ENCODE measurements at regions not wholly inside any gene's neighbourhood (a gene's known extent, or its start where the extent isn't known, plus 50 kb on each side); places are given as distances from the start of the nearest gene placed in this dataset.
"Not testable (repeated sequence)": the region's sequence is repeated elsewhere in the genome, so short reads cannot be mapped to it uniquely, and the experiment has no call there.

DNA sequence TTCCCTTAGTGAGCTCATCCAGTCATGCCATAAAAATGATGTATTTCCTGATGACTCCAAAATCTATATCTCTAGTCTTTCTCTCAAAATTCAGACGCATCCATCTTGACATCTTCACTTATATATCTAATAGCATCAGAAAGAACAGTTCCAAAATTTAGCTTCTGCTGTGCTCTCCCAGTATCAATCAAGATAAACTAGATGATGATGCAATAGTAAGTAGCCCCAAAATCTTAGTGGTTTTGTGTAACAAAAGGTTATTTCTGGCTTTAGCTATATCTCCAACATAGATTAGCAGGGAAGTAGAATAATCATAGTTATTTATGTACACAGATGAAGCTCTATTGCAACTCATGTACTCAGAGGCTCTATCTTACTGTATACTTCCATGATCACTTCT, 382.5 kb upstream of the ADGRL3 start:
- DNase-seq, result no peak

DNA sequence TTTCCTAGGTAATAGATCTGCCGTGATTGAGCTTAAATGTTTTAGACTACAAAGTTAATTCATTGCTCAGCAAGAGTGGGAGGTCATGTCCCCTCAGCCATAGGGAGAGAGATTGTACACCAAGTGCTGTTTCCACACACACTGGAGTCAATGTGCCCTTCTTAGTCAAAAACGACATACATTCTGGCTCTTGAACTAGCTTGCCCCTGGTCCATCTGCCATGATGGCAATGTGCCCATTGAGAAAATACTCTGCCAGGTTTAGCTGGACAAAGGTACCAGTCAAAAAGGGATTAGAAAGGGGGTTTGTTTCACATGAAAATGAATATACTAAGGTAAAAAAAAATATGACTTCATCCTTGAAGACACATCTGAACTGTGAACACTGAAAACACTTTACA, 377.1 kb upstream of the ADGRL3 start:
- no peak for DNase-seq

DNA sequence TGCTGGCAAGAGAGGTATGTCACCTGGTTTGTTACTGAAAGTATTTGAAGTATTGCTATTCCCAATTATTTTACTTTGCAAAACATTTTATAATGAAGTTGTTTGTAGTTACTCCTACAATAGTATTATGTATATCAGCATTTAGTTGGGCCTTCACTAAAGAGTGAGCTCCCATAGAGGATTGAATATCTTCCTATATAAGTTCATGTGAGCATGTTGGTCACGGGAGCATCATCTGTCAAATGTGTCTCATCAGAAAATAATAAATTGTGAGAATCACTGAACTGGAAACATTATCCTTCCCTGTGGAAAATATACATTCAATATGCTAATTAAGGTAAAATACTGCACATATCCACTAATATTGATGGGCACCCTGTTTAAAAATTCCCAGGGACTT, 360.1 kb upstream of the ADGRL3 start:
- no peak for DNase-seq

DNA sequence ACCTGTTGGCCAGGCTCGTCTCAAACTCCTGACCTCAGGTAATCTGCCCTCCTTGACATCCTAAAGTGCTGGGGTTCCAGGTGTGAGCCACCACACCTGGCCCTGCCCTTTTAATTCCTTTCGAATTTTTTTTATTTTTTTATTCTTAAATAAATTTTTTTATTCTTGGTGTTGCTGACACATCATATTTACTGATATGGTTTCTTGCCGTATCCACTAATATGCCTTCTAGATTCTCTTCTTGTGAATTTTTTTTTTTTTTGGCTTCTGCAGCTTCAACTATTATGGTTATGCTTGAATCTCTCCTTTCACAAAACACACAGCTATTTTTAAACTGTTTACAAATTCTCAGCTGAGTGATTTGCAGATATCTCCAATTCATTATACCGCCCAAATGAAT, 353.4 kb upstream of the ADGRL3 start:
- no peak for DNase-seq

DNA sequence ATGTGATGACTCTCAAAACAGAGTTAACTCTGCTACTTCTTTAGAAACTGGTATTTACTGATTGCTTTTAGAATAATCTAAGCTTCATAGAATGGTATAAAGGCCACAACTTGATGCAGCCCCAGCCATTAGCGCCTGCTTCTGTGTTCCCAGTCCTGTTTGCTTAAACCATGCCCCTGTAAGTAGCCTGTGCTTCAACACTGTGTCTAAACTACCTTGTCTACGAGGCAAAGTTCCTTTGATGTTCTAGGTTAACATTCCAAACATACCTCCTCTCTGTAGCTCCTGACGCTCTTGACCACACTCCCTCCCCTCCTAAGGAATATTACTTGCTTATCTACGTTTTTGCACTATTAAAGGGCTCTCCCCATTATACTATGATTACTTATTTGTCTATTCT, 352.5 kb upstream of the ADGRL3 start:
- DNase-seq, result no peak

DNA sequence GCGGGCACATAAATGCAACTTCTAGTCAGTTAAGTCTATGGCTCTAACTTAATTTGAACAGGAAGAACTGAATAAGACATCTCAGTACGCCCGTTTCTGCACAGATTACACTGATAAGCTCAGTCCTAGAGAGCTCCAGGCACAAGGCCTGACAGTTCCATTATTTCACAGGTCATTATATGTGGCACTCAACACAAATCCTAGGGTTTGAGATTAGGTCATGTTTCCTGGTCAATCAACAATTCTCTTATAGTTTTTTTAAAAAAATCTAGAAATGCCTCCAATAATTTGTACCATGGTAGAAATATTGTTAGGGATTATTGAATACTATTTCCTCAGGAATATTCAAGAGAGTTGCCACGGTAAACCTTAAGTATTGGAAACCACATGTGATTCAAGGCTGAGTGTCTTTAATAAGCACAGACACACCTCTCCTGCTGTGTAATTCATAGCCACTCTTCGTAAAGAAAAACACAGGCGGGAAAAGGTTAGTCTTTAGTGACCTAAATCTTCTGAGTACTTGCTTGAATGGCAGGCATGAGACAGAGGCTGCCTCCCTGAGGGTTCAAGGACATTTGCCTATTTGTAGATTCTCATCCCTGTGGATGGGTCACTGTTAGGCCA, 342.9 kb upstream of the ADGRL3 start:
- DNase-seq, result no peak

DNA sequence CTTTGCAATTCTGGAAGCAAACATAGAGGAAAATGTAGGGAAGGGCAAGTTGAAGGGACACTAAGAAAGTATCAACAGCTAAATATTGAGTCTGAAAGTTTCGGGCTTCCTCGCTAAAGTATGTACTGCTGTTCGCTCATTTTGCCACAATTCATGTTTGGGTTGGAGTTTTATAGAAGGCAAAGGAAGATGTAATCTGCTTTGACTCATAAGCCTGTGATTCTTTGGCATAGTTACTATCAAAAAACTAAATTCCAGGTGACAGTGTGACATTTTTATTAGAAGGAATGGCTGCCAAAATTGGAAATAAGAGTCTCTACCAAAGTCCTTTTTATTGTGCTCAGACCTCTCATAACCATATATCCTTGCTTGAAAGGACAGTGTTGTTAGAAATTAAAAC, 336.7 kb upstream of the ADGRL3 start:
- no peak for DNase-seq

DNA sequence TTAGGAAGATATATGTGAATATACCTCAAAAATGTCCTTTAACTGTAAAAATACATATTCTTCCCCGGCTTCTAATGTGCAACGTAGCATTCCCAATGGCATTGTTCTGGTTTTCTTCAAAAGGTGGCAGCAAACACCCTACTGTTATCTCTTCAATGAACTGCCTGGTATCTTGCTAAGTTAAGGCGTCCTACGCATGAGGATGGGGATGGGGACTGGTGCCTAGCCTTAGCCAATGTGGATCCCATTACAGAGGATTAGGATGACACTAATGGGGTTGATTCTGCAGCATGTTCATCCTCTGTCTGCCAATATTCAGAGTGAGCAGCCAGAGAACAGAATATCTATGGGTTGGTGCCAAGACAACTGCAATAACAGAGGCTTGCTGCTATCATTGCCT, 334.9 kb upstream of the ADGRL3 start:
- no peak for DNase-seq

DNA sequence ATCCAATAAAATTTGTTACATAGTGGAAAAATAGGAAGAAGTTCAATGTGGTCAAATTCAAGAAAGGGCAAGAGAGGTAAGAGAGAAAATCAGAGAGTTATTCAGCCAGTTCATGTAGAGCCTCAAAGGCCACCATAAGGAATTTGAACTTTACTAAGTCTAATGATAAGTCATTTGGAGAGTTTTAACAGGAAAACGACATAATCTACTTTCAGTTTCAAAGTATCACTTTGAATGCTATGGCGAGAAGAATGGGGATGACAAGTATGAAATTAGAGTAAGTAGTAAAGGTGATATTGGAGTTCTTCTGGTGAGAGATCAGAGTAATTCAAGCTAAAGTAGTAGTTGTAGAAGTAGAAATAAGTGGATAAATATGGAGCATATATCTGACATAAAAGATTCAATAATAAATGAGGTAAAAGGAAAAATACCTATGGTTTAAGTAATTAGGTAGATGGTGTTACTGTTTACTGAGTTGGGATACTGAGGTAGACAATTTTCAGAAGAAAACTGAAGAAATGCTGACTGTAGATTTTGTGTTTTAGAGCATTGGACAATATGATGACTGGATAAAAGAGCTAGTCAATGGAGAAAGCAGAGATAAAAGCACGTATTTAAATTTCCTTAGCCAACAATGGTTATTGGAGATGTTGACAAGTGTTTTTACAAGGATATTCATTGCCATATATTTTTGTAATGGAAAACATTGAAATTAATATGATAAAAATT, 331.7 kb upstream of the ADGRL3 start:
- DNase-seq, result no peak

DNA sequence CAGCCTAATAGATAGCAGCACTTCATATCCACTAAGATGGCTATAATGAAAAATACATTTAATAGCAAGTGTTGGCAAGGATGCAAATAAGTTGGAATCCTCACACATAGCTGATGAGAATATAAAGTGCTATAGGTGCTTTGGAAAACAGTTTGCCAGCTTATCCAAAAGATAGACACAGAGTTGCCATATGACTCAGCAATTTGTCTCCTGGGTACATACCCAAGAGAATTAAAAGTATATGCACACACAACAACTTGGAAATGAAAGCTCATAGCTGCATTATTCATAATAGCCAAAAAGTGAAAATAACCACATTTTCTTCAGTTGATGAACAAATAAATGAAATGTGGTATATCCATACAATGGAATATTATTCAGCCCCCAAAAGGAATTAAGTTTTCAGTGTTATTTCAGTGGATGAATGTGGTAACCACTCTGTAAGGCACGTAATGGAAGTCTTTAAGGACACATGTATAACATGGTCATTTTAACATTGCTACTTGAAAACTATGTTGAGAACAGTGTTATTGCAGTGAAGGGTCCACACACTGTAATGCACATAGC, 320.9 kb upstream of the ADGRL3 start:
- no peak for DNase-seq

DNA sequence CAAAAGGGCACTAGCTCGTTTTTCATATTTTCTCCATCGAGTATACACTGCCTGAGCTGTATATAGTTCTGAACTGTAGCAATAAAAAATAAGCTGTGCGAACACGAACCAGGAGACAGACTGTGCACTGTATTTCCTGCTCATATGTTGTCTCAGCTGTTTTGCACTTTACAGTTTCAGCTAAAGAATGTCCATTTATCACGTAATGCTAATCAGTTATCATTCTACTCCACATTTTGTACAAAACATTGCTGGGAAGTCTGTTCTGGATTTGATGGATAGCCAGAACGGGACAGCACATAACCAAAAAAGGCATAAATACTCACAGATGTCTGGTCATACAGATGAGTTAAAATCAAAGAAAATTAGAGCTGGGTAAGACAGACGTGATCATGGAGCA, 315.5 kb upstream of the ADGRL3 start:
- DNase-seq, result no peak

DNA sequence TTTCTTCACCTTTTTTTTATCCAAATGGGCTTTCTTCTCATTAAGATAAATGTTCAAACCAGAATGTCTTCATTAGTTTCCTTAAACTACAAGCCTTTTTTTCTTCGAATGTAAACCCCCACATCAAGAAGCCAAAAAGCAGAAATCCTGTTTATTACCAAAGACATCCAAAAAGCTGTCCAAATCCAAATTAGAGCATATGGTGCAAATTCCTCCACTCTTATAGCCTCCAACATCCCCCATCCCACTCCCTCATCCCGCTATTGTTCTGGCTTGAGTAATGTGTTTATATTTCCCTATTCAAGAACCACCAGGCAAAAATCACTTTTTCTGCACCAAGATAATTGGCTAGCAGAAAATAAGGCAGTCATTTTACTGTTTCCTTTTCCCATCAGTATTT, 315.1 kb upstream of the ADGRL3 start:
- DNase-seq, result no peak

DNA sequence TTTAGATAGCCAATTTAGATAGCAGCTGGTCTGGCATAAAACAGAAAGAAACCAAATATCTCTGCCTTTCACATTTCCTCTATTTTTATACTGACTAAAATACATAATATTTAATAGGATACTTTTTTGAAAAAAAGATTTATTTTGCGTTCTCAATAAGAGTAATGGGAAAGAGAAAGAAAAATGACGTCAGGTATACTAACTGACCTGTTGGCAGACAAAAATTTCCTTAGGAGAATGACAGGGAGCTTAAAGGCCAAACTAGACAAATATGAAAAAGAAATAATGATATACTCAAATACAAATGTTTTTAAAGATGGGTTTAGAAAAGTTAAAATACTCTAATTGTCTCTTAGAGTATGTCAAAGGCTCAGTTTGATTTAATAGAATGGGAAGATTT, 309.4 kb upstream of the ADGRL3 start:
- no peak for DNase-seq

DNA sequence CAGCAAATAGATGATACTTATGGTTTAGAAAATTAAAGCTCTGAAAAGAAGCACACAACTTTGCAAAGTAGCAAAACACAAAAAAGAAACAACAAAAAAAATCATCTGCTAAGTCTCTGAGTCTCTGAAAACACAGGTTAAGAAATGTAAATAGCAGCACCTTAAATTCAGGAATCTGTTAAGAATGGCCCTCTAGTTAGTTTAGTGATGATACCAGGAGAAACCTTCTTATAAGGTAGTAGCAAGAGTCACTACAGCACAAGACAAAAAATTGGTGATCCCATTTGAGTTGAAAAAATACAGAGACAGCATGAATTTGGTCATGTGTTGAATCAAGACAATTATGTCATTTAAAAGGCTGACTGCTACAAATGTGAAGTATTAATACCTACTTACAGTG, 308.2 kb upstream of the ADGRL3 start:
- no peak for DNase-seq

DNA sequence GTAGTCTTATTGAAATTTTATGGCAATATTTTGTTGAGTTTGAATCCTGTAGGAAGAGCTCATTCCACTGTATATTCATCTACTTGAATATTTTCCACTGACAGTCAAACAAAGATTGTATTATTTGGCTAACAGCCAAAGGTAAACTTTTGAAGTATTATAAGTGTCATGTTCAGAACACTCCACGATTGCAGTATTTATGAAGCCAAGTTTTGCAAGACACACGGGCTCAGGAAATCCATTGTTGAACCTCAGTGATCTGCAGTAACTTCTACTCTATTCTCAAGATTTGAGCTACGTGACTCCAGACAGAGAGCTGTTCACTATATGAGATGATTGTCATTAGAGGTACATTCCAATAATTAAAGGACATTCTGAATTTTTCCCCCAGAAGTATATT, 302.7 kb upstream of the ADGRL3 start:
- DNase-seq, result no peak

DNA sequence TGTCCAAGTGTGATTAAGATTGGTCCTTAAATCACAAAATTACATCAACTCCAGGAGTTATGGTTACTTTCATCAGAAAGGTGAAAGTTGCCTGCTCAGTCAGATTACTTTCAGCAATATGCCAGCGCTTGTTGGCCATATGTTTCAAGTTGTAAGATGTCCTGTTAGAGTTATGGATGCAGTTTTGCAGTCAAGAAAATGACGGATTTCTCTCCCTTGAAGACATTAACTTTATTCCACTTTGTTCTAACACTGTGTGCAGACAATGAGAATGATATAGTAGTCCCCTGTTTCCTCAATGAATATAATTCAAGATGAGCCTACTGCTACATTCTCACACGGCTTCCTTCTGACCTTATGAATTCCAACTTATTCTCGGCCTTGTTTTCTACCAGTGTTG, 295.0 kb upstream of the ADGRL3 start:
- no peak for DNase-seq

DNA sequence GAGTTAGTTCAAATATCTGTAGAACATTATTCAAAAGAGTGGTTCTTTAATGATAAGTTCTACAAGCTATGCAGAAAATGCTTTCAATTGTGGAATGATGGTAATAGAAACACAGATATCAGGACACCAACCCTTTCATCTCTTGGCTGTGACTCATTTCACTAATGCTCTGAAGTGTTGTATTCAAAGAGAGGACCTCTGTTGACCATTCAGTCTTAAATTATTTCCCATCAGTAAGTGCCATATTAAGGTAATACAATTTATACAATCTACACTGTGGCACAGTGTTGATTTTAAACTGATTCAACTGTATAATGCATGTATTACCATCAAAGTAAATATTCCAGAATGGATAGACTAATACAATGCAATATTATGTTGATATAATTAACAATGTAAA, 289.0 kb upstream of the ADGRL3 start:
- no peak for DNase-seq

DNA sequence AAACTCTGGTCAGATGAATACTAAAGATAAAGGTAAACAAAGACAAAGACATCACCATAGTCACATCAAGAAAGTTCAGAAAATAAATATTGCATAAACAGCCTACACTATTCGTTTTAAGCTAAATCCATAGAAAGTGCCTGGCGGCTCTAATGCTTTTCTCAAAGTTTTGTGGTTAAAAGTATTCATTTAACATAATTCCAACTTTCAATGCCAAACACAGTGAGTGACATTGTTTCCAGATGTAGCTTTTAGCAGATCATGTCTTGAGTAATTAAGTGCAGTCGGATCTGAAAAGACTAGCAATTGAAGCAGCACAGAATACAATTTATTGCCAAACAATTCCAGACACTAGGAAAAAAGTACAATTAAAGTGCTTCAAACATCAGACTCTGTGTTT, 287.1 kb upstream of the ADGRL3 start:
- no peak for DNase-seq

DNA sequence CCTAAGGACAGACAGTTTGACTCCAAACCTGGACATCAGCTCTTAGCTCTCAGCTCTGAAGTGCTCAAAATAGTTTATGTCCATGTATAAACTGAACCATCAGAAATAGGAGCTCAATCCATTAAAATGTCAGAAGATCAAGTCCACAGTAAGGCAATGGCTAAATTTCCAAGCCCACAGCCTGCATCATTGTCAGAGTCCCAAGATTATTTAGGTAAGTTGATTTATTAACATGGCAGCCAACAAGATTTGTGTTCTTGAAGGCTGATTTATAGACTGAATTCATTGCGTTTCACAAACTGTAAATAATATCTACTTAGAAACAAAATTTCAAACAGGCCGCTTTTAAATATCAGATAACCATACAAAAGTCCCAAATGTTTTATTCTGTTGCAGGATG, 286.5 kb upstream of the ADGRL3 start:
- no peak for DNase-seq

DNA sequence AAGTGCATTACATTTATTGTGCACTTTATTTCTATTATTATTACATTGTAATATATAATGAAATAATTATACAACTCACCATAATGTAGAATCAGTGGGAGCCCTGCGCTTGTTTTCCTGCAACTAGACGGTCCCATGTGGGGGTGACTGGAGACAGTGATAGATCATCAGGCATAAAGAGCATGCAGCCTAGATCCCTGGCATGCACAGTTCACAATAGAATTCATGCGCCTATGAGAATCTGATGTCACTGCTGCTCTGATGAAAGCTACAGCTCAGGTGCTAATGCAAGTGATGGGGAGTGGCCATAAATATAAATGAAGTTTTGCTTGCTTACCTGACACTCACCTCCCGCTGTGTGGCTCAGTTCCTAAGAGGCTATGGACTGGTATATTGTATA, 278.4 kb upstream of the ADGRL3 start:
- not testable (repeated sequence) for DNase-seq

DNA sequence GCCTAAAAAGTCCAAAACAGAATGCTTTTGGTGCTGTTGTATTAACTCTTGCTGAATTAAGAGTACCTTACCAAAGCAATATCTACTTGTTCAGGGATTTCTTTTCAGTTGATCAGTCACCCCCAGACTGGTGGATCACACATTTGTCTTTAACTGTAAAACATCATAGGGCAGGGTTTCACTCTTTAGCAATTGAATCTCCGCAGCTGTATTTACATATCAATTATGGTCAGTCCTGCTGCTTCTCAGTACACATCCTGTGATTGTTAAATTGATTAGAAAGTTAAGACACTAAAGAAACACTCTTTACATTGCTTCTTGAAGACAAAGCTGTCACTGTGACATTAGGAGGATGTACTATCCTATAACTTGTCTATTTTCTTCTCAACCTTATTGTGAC, 277.1 kb upstream of the ADGRL3 start:
- DNase-seq, result no peak

DNA sequence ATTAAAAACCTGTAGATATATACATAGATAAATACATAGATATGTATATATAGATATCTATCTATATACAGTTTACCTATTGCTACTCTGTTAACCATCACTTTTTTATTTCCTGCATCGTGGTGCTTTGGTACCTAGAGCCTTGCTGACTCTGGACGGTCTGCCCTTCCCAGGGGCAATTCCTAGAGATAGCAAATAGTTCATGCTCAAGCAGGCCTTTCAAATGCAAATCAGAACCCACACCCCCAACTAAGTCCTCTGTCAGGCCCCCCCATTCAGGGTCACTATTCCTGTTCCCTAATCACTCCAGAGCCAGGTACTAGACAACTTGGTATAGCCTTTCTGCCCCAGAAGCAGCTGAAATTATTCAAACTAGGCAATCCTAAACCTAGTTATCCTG, 273.5 kb upstream of the ADGRL3 start:
- DNase-seq, result no peak

DNA sequence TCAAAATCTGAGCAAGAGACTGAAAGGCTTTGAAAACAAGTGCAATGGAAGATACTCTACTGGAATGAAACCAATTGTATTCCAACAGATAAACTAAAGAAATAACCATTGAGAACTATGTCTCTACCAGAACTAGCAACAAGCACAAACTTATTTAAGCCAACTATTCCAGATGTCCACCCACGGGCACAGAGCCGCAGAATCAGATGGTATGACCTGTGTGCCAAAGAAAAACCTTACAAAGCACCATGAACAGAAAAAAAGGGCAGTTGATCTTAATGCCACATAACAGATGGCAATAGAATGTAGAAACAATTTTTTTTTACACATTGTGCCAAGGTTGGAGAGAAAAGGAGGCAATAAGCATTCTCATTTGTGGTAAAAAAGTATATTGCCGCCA, 269.3 kb upstream of the ADGRL3 start:
- no peak for DNase-seq

DNA sequence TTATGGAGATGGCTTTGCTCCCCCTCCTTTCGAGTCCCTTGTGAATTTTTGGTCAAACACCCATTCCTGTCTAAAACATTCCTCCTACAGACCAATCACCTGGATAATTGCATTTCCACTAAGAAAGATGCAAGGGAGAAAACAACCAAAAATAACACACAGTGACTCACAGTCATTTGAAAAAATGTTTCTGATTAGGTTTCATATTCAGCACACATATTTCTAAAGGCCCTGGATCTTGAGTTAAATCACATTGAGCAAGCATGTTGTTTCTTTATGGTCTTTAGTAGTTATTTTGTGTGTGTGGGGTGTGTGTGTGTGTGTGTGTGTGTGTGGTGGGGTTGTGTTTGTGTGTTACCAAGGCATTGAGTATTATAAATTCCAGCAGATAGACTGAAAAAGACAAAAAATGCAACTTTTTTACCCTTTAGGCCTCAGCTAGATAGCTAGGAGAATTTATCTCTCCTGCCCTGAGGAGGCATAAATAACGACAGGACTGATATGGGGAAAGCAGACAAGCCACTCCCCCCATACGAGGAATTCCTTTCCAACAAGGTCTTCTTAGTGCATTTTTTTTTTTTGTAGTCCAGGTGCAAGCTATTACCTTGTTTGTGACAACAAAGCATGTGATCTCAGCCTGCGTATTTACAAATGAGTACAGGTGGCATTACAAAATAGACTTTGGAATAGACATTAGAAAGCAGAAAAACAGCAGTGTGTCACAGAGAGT, 265.4 kb upstream of the ADGRL3 start:
- DNase-seq, result no peak
